ENCODE measurements at regions not wholly inside any gene's neighbourhood (a gene's known extent, or its start where the extent isn't known, plus 50 kb on each side); places are given as distances from the start of the nearest gene placed in this dataset.
"Not testable (repeated sequence)": the region's sequence is repeated elsewhere in the genome, so short reads cannot be mapped to it uniquely, and the experiment has no call there.

DNA sequence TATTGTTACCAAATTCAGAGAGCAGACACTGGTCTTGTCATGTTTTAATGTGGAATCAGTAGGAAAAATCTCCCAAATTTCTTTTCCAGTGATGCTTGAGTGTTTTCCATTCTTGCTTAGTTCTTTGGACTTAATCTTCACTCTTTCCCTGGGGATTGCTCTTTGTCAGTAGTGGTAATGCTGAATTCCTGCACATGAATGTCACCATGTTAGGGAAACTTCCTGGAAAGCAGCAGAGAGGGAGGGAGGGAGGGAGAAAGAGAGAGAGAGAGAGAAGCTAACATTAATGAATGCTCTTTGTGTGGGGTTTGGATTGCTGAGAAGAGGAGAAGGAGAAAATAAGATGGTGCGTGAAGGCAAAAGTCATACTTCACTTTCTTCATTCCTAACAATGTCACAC lies 295.3 kb upstream of the COBL start:
- Mint-ChIP-seq H3K27ac (ENCODE audit: unreplicated experiment) (no peak overlapping the region), H3K27me3 (ENCODE audit: unreplicated experiment) (peaks cover 5% of the 10 kb centered on the region), H3K9me3 (ENCODE audit: unreplicated experiment) (peaks cover 4% of the 10 kb centered on the region), H3K36me3 (ENCODE audit: unreplicated experiment) (no peaks in the 10 kb centered on the region), H3K4me3 (ENCODE audit: unreplicated experiment) (no peak overlapping the region), H3K4me1 (ENCODE audit: low read depth, unreplicated experiment) (peaks cover 10% of the 10 kb centered on the region)
- TF ChIP-seq, protein P1, sequence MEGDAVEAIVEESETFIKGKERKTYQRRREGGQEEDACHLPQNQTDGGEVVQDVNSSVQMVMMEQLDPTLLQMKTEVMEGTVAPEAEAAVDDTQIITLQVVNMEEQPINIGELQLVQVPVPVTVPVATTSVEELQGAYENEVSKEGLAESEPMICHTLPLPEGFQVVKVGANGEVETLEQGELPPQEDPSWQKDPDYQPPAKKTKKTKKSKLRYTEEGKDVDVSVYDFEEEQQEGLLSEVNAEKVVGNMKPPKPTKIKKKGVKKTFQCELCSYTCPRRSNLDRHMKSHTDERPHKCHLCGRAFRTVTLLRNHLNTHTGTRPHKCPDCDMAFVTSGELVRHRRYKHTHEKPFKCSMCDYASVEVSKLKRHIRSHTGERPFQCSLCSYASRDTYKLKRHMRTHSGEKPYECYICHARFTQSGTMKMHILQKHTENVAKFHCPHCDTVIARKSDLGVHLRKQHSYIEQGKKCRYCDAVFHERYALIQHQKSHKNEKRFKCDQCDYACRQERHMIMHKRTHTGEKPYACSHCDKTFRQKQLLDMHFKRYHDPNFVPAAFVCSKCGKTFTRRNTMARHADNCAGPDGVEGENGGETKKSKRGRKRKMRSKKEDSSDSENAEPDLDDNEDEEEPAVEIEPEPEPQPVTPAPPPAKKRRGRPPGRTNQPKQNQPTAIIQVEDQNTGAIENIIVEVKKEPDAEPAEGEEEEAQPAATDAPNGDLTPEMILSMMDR (IDR thresholded peaks at IDR 0.05; ENCODE audit: partially characterized antibody, unreplicated experiment), result no peak
- no peak for DNase-seq

DNA sequence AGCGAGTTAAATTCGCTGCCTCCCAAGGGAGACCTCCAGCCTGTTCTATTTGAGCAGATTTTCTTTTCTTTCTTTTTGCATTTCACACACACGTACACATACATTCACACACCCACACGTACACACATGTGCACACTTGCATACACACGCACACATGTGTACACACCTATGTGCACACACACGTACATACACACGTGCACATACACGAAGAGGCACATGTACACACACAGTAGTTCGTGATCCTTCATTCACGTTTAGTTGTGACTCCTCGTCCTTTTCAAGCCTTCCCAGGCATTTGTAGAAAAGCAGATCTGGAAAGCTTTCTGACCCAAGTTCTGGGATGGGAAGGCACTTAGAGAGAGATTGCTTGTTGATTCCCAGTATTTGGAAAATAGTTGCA lies 290.8 kb upstream of the COBL start:
- DNase-seq, result no peak
- TF ChIP-seq, protein P1 (IDR thresholded peaks at IDR 0.05; ENCODE audit: partially characterized antibody, unreplicated experiment), result no peak
- Mint-ChIP-seq H3K27ac (ENCODE audit: unreplicated experiment) (no peak overlapping the region), H3K27me3 (ENCODE audit: unreplicated experiment) (no peaks in the 10 kb centered on the region), H3K4me3 (ENCODE audit: unreplicated experiment) (no peak overlapping the region), H3K36me3 (ENCODE audit: unreplicated experiment) (no peaks in the 10 kb centered on the region), H3K4me1 (ENCODE audit: low read depth, unreplicated experiment) (peaks cover 15% of the 10 kb centered on the region), H3K9me3 (ENCODE audit: unreplicated experiment) (peaks cover 2% of the 10 kb centered on the region)

DNA sequence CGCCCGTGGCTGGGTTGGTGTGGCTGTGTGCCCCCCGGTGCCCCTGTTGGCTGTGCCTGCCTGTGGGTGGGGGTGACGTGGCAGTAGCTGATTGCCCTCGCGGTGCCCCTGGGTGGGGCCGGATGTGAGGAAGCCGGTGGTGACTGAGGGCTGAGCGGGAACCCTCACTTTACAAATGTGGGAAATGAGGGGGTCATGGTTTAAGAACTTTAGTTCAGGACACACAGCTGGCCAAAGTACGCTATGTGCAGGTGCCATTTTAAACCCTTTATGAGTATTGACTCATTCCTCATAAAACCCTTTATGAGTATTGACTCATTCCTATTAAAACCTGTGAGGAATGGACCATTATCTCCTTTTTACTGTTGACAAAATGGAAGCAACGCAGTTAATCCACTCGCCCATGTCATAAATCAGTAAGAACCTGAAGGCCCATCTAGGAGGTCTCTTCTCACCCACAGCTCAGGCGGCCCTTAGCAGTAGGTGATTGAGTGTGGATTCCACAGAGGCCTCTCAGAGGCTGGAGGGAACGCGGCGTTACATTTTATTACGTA lies 290.1 kb upstream of the COBL start:
- H3K4me1 Mint-ChIP-seq (ENCODE audit: low read depth, unreplicated experiment), result peaks cover 17% of the 10 kb centered on the region
- H3K36me3 Mint-ChIP-seq (ENCODE audit: unreplicated experiment), result no peaks in the 10 kb centered on the region
- TF ChIP-seq, protein P1 (IDR thresholded peaks at IDR 0.05; ENCODE audit: partially characterized antibody, unreplicated experiment), result no peak
- no peak for DNase-seq
- peaks cover 2% of the 10 kb centered on the region for H3K9me3 Mint-ChIP-seq (ENCODE audit: unreplicated experiment)
- no peak overlapping the region for H3K4me3 Mint-ChIP-seq (ENCODE audit: unreplicated experiment)
- H3K27ac Mint-ChIP-seq (ENCODE audit: unreplicated experiment), result no peak overlapping the region
- H3K27me3 Mint-ChIP-seq (ENCODE audit: unreplicated experiment), result no peaks in the 10 kb centered on the region

DNA sequence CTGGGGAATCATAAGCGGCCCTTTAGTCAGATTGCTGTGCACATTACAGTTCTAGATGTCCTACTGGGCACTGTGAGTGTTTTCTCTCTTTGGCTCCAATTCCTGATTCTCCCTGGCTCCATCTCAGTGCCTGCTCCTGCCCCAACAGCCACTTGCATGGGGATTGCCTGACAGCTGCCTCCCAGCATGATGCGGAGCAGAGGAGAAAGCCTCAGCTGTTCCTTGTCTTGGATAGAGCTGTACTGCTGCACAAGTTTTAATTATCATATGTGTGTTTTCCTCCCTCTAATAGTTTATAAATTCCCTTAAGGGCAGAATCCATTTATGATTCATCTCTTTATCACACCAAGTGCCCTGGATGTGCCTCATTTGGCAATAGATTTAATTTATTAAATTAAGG lies 285.8 kb upstream of the COBL start:
- H3K27ac Mint-ChIP-seq (ENCODE audit: unreplicated experiment), result peak overlapping the region; percentile 67
- peaks cover 13% of the 10 kb centered on the region for H3K4me1 Mint-ChIP-seq (ENCODE audit: low read depth, unreplicated experiment)
- H3K9me3 Mint-ChIP-seq (ENCODE audit: unreplicated experiment), result peaks cover 8% of the 10 kb centered on the region
- no peak overlapping the region for H3K4me3 Mint-ChIP-seq (ENCODE audit: unreplicated experiment)
- H3K36me3 Mint-ChIP-seq (ENCODE audit: unreplicated experiment), result peaks cover 18% of the 10 kb centered on the region
- DNase-seq, result peak; percentile 35
- TF ChIP-seq, protein P1 (IDR thresholded peaks at IDR 0.05; ENCODE audit: partially characterized antibody, unreplicated experiment), result no peak
- H3K27me3 Mint-ChIP-seq (ENCODE audit: unreplicated experiment), result peaks cover 5% of the 10 kb centered on the region

DNA sequence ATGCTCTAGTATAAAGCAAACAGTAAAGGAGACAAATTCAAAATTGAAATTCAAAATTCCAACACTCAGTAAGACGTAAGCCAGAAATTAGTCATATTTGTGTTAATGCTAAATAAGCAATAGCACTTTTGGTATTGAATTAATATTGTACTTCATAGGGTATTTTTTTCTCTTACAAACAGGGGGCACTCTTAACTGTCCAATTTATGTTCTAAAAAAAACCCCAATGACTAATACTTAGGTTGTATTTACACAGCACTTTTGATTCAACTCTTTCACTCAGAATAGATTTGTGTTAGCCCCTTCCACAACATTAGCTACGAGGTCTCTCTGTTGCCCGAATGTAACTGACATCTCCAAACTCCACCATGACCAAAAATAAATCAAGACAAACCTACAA lies 284.9 kb upstream of the COBL start:
- Mint-ChIP-seq H3K4me1 (ENCODE audit: low read depth, unreplicated experiment) (peaks cover 9% of the 10 kb centered on the region), H3K27ac (ENCODE audit: unreplicated experiment) (no peak overlapping the region), H3K9me3 (ENCODE audit: unreplicated experiment) (peaks cover 11% of the 10 kb centered on the region), H3K4me3 (ENCODE audit: unreplicated experiment) (no peak overlapping the region), H3K27me3 (ENCODE audit: unreplicated experiment) (peaks cover 5% of the 10 kb centered on the region), H3K36me3 (ENCODE audit: unreplicated experiment) (peaks cover 18% of the 10 kb centered on the region)
- TF ChIP-seq, protein P1 (IDR thresholded peaks at IDR 0.05; ENCODE audit: partially characterized antibody, unreplicated experiment), result no peak
- DNase-seq, result no peak

DNA sequence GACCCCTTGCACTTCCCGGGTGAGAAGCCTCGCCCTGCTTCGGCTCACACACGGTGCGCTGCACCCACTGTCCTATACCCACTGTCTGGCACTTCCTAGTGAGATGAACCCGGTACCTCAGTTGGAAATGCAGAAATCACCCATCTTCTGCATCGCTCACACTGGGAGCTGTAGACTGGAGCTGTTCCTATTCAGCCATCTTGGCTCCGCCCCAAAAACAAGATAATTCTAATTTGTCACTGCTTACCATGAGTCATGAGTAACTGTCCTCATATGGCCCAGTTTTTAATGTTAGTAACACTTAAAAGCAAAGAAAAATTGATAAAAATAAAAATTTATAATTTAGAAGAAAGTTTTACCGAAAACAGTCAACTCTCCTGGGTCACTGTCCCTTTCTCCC lies 283.3 kb upstream of the COBL start:
- H3K36me3 Mint-ChIP-seq (ENCODE audit: unreplicated experiment), result peaks cover 18% of the 10 kb centered on the region
- H3K4me1 Mint-ChIP-seq (ENCODE audit: low read depth, unreplicated experiment); H3K27ac Mint-ChIP-seq (ENCODE audit: unreplicated experiment); DNase-seq; H3K27me3 Mint-ChIP-seq (ENCODE audit: unreplicated experiment); H3K4me3 Mint-ChIP-seq (ENCODE audit: unreplicated experiment): not testable (repeated sequence)
- H3K9me3 Mint-ChIP-seq (ENCODE audit: unreplicated experiment), result peaks cover 11% of the 10 kb centered on the region
